HuH-7 (cell line): ENCODE measurements at regions not wholly inside any gene's neighbourhood (a gene's known extent, or its start where the extent isn't known, plus 50 kb on each side); places are given as distances from the start of the nearest gene placed in this dataset.
"Not testable (repeated sequence)": the region's sequence is repeated elsewhere in the genome, so short reads cannot be mapped to it uniquely, and the experiment has no call there.

Experiments
- DNase-seq: peaks from one replicate; pipeline ENCODE4 v3.0.0; 2011; ENCODE audit warnings: low spot score

- no peak for DNase-seq
These were observed 459.3 kb upstream of the GCFC2 start for GRCh38 chr2:76170009-76170384.

GRCh38 chr2:76169276-76170008 is 458.7 kb upstream of the GCFC2 start:
- no peak for DNase-seq

- no peak for DNase-seq
These were observed 453.1 kb upstream of the GCFC2 start for GRCh38 chr2:76163860-76164259.

- DNase-seq: no peak
These were observed 450.0 kb upstream of the GCFC2 start for GRCh38 chr2:76160670-76161069.

GRCh38 chr2:76159042-76159648 is 448.4 kb upstream of the GCFC2 start:
- no peak for DNase-seq

- no peak for DNase-seq
These were observed 446.8 kb upstream of the GCFC2 start for GRCh38 chr2:76157531-76157930.

GRCh38 chr2:76154981-76155380 is 444.3 kb upstream of the GCFC2 start:
- no peak for DNase-seq

GRCh38 chr2:76149846-76150245 is 439.1 kb upstream of the GCFC2 start:
- DNase-seq: no peak

- DNase-seq: not testable (repeated sequence)
These were observed 428.6 kb upstream of the GCFC2 start for GRCh38 chr2:76139303-76139702.

GRCh38 chr2:76128622-76129021 is 417.9 kb upstream of the GCFC2 start:
- DNase-seq: no peak

GRCh38 chr2:76120176-76120575 is 409.5 kb upstream of the GCFC2 start:
- DNase-seq: no peak

GRCh38 chr2:76089683-76090082 is 379.0 kb upstream of the GCFC2 start:
- DNase-seq: no peak

- DNase-seq: no peak
These were observed 372.5 kb upstream of the GCFC2 start for GRCh38 chr2:76083248-76083647.

- DNase-seq: no peak
These were observed 371.8 kb upstream of the GCFC2 start for GRCh38 chr2:76082509-76082908.

- DNase-seq: no peak
These were observed 369.4 kb upstream of the GCFC2 start for GRCh38 chr2:76080154-76080553.

GRCh38 chr2:76075126-76075525 is 364.4 kb upstream of the GCFC2 start:
- no peak for DNase-seq

- DNase-seq: no peak
These were observed 363.4 kb upstream of the GCFC2 start for GRCh38 chr2:76073992-76074604.

GRCh38 chr2:76050196-76050595 is 339.5 kb upstream of the GCFC2 start:
- no peak for DNase-seq

GRCh38 chr2:76044701-76045100 is 334.0 kb upstream of the GCFC2 start:
- DNase-seq: no peak

GRCh38 chr2:76039505-76039904 is 328.8 kb upstream of the GCFC2 start:
- no peak for DNase-seq

- no peak for DNase-seq
These were observed 317.0 kb upstream of the GCFC2 start for GRCh38 chr2:76027761-76028160.

- no peak for DNase-seq
These were observed 308.4 kb upstream of the GCFC2 start for GRCh38 chr2:76019128-76019527.

GRCh38 chr2:76009484-76009883 is 298.8 kb upstream of the GCFC2 start:
- no peak for DNase-seq
